ENCODE measurements at regions not wholly inside any gene's neighbourhood (a gene's known extent, or its start where the extent isn't known, plus 50 kb on each side); places are given as distances from the start of the nearest gene placed in this dataset.

DNA sequence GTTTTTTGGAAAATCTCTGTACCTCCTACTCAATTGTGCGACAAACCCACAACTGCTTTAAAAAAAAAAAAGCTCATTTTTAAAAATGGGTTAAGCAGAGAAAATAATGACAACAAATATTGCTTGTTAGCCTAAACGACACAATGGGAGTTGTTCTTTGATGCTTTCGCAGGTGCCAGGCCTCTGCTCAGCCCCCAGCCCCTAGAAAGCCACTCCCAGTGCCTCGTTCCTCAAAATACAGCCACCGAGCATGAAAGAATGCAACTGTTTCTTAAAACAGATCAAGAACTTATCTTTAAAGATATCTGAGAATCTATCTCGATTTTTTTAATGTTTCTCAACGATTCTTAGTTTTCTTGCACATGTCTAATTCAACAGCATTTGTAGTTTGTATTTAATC, 85.2 kb upstream of the PFKP start:
- in situ Hi-C loops (cut with MboI; ENCODE audit: low sequenced_read_pairs), result no loop called here

DNA sequence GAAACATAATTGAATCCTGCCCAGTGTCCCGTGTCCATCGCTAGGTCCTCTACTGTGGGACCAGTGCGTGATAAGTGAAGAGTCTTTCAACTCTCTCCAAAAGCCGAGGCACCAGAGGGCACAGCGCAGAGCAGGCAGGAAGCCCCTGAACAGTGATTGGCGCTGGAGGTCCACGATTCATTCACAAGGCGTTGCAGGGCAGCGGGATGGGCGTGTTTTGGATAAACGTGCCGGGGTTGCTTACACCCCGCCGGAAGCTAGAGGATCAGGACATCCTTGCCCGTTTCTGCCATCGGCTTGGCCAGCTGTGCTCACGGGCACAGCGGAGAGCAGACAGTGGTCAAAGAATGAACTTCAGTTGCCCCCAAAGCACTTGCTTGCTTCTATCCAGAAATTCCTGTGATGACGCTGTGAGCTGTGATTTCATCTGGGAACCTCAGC, 86.0 kb upstream of the PFKP start:
- in situ Hi-C loops (cut with MboI; ENCODE audit: low sequenced_read_pairs), result no loop called here

DNA sequence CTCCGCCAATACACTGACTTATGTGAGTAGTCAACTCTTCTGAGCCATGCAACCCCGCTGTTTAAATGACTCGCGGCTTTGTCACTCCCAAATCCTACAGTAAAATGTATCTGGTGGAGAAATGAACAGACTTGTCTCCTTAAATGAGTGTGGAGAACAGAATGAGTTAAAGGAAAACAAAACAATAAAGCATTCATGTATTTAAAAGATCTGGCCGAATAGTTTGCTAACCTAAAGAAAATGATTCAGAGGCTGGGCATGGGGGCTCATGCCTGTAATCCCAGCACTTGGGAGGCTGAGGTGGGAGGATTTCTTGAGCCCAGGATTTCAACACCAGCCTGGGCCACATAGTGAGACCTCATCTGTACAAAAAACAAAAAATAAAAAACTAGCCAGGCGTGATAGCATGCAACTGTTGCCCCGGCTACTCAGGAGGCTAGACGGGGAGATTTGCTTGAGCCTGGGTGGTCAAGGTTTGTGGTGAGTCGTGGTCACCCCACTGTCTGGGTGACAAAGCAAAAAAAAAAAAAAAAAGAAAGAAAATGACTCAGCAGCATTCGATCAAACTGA, 86.5 kb upstream of the PFKP start:
- in situ Hi-C loops (cut with MboI; ENCODE audit: low sequenced_read_pairs), result no loop called here

DNA sequence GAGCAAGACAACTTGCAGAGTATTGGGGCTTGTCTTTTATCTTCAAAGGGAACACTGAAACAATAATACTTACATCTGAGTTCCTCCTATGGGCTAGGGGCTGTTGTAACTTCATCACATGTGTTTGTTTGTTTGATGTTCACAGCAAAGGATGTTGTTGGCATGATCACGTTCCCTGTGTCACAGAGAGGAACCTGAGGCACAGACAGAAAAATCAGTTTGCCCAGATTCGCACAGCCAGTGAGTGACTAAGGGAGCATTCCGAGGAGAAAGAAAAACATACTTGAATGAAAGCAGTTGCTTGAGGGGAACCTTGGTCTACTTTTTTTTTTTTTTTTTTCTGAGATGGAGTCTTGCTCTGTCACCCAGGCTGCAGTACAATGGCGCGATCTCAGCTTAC, 87.2 kb upstream of the PFKP start:
- in situ Hi-C loops (cut with MboI; ENCODE audit: low sequenced_read_pairs), result no loop called here

DNA sequence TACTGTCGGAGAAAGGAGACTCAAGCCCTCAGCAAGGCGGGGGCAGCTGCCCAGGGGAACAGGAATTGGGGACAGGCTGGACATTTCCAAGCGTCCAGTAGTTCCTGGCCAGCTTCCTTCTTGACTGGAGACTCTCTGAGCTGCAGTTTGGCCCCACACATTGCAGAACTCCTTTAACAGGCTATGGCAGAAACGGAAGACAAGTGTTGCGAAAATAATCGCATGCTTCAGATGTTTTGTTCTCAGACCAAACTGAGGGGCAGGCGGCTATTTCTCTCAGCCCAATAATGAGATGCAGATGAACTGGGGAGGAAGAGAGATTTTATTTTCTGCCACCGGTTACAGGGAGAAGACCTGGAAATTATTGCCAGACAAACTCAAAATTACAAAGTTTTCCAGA, 88.0 kb upstream of the PFKP start:
- in situ Hi-C loops (cut with MboI; ENCODE audit: low sequenced_read_pairs), result no loop called here

DNA sequence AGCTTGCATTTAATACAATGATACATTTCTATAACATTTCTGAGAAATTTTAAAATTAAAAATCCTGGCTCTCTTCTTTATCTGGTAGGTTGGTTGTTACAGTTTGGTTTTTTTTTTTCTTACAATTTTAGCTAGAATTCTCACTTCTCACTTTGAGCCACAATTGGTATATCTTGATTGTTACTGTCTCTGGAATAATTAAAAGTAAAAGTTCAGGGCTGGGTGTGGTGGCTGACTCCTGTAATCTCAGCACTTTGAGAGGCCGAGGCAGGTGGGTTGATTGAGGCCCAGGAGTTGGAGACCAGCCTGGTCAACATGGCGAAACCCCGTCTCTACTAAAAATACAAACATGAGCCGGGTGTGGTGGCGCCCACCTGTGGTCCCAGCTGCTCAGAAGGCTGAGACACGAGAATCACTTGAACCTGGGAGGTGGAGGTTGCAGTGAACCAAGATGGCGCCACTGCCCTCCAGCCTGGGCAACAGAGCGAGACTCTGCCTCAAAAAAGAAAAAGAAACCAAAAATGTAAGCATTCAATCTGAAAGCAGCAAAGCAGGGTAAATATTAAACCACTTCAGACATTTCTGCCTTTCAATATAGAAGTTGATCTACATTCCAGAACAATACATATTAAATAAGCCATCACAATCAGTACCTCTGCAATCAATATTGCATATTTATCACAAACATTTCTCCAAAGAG, 88.6 kb upstream of the PFKP start:
- in situ Hi-C loops (cut with MboI; ENCODE audit: low sequenced_read_pairs), result no loop called here

DNA sequence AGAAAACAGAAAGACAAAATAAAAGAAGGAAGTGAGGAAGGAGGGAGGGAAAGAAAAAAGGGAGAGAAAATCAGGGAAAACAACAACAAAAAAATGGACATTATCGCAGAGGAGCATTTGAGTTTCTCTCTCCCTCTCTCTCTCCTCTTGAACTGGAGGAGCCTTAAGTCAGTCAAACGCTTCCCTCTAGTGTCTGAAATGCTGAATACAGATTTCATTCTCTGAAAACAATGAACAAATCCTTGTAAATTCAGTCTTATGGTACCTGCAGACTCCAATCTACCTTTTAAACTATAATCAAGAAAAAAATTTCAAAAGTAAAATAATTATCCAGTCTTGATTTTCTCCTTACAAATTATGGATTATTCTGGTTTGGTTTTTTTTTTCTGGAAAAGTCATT, 89.2 kb upstream of the PFKP start:
- in situ Hi-C loops (cut with MboI; ENCODE audit: low sequenced_read_pairs), result no loop called here

DNA sequence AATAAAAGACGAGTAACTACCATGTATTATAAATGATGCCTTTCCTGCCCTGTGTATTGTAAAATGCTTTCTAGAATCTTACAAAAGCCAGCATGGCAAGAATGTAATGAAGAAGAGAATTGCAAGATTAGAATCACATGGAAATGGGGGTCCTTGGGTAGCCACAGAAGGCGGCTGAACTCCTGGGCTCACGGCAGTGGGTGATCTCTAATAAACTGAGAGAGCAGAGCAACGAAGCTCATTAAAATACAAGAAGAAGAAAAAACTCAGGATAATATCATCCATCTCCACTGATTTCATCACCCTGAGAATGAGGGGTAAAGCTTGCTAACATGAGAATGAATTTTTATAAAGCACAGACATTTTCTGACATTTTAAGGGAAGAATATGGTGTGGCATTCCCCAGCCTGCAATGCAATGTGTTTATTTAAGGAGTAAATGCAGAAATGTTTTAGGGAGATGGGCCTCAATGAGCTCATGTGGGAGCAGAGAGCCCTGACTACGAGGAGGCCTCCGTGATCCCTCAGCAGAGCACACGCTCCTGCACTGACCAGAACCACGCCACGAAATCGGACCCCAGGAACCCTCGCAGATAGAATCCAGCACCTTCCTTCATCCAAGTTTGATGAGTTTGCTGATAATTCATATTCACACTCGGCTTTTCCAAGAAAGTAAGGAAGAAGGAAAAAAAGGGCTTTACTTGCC, 92.7 kb upstream of the PFKP start:
- in situ Hi-C loops (cut with MboI; ENCODE audit: low sequenced_read_pairs), result no loop called here

DNA sequence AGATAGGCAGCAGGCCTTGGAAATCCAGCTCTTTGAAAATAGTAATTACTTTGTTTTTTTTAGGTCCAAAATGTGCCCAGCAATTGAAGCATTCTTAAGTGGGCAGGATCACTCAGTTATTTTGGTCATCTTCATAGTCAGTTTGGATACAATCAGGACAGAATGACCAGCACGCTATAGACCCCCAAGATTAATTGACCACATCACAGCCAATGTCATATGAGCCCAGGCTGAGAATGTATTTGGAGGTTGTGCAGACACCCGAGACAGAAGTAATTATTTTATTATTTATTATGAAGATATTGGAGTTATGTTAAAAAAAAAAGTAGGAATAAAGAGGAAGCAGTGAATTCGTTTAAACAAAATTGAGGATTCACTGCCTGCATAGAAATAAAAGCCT, 93.3 kb upstream of the PFKP start:
- in situ Hi-C loops (cut with MboI; ENCODE audit: low sequenced_read_pairs), result no loop called here

DNA sequence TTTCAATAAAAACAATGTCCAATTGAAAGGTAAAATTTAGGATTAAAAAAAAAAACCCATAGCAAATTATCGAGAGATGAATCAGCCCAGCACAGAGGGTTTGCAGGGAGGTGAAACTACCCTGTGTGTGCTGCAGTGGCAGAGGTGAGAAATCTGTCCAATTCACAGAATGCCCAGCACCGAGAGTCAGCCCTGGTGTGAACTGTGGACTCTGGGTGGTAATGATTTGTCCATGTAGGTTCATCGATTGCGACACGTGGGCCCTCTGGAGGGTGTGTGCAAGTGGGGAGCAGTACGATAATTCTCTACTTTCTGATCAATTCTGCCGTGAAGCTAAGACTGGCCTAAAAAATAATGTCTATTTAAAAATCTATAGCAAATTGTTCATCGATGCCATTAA, 94.5 kb upstream of the PFKP start:
- in situ Hi-C loops (cut with MboI; ENCODE audit: low sequenced_read_pairs), result no loop called here

DNA sequence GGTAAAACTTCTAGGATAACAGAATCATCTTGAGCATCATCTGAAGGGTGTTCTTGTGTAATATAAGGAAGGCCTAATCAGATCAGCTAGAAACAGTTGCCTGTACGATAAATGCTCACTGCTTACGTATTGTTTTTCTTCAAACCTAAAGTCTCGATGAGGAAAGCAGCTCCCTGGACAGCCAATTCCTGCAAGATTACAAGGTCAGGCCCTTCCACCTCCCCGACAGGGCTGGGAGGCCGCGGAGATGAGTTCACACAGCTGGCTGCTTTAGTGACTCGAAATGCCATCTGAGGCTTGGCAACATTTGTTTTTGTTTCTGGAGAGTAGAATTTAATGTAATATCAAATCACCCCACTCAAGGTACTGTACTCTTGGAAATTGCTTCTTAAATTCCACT, 95.1 kb upstream of the PFKP start:
- in situ Hi-C loops (cut with MboI; ENCODE audit: low sequenced_read_pairs), result no loop called here

DNA sequence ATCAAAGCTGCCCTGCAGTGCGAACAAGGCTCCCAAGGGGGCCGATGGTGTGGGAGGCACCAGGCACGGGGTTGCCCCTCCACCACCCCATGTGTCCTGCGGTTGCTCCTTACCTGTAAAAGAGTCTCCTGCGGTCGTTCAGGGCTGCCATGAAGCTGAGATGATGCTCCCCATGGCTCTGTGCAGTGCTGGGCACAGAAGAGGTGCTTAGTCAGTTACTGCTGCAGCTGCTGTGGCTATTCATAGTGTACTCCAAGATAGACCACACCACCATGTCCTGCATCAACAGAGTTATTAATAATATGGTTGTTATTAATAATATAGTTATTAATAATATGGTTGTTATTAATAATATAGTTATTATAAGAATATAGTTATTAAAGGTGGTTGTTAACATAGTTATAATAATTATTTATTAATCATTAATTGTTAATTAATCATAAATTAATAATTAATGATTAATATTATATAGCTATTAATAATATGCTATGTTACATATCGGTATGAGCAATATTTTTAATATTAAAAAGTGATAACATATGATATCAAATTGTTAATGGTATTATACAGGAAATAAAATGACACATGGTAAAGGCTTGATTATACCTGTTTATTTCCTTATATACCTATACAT, 97.0 kb upstream of the PFKP start:
- in situ Hi-C loops (cut with MboI; ENCODE audit: low sequenced_read_pairs), result no loop called here

DNA sequence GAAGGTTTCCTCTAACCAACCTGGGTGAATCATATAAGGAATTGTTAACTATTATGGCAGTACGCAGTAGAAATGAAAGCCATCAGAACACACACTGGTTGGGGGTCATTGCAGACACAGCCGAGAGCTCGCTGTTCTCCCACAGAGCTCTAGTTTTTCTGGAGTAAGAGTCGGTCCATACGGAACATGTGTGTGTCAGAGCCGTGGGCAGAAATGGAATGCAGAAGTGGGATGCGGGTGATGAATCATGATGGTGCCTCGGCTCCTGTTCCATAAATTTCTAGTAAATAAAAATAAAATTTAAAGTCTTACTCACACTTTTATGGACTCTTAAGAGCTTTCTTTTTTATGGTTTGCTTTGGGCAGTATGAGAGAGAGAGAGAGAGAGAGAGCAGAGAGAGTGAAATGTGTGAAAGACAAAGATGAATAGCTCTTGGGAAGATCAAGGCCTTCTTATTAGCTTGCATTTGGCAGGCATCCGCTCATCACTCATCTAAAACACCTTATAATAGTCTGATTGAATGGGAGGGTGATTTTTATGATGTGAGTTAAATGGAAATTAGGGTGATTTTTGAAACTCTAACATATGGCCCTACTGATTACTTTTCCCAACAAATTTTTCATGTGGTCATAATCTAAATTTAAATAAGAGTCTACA, 98.8 kb upstream of the PFKP start:
- in situ Hi-C loops (cut with MboI; ENCODE audit: low sequenced_read_pairs), result no loop called here

DNA sequence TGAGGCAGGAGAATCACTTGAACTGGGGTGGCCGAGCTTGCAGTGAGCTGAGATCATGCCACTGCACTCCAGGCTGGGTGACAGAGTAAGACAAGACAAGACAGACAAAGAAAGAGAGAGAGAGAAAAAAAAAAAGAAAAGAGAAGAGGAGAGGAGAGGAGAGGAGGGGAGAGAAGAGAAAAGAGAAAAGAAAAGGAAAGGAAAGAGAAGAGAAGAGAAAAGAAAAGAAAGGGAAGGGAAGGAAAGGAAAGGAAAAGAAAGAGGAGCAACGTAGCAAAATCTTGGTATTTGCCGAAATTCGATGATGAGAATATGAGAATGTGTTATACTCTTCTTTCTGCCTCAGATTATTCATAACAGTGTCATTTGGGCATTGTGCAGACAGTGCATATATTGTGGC, 101.2 kb upstream of the PFKP start:
- in situ Hi-C loops (cut with MboI; ENCODE audit: low sequenced_read_pairs), result no loop called here

DNA sequence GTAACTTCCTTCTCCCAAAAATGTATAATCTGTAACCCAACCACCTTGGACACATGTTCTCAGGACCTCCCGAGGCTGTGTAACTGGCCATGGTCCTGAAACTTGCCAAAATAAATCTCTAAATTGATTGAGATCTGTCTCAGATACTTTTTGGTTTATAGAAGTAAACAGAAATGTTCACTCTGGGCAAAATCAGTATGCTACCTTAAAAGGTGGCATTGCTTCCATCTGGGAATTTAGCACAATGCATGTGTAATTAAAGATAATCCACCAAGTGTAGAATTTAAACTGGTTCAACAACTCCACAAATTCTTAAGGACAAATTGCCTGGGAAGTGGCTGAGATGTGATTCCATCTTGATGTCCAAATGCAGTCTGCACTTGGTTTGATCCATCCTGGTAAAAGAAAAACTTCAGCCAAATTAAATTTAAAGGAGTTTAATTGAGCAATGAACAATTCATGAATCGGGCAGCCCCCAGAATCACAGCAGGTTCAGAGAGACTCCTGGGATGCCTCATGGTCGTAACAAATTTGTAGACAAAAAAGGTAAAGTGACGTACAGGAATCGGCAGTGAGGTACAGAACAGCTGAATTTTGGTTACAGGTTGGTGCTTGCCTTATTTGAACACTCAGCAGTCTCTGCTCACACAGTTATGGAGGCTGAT, 102.6 kb upstream of the PFKP start:
- in situ Hi-C loops (cut with MboI; ENCODE audit: low sequenced_read_pairs), result no loop called here

DNA sequence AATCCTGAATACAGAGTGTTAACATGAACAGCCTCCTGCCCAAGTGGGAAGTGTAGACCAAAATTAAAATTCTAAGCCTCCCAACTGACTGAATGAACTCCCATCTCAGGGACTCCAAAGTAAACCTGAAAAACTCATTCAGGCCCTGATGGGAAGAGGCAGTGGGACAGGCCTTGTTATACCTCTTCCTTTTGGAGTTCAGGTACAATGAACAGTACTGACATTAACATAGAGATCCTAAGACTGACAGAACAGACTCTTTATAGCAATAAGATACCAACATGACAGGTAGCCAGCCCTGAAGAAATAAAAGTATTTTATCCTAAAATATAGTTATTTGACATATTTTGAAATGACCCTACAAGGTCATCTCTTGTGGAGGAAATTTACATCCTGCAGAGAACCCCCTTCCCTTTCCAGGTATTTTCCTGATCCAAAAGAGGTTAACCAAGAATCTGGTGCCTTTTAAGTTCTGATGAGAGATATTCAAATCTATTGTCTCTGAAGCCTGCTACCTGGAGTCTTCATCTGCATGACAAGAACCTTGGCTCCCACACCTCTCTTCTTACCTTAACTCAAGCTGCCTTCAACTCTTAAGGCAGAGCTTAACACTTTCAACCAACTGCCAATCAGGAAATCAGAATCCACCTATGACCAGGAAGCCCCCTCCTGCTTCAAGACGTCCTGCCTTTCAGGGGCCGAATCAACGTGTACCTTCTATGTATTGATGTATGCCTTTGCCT, 103.3 kb upstream of the PFKP start:
- in situ Hi-C loops (cut with MboI; ENCODE audit: low sequenced_read_pairs), result no loop called here

DNA sequence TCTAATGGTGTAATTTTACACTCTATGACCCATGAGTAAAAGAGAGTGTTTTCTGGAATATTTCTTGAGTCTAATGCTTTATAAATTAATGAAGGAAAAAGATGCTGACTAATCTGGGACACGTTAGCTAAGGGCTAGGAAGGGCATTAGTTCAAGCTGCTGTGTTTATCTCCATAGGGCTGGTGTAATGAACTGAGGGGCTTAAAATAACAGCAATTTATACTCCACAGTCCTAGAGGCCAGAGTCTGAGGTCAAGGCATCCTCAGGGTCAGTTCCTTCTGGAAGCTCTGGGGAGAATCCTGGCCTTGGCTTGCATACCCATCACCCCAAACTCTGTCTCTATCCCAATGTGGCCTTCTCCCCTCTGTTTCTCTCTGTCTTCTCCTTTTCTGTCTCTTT, 105.2 kb upstream of the PFKP start:
- in situ Hi-C loops (cut with MboI; ENCODE audit: low sequenced_read_pairs), result no loop called here

DNA sequence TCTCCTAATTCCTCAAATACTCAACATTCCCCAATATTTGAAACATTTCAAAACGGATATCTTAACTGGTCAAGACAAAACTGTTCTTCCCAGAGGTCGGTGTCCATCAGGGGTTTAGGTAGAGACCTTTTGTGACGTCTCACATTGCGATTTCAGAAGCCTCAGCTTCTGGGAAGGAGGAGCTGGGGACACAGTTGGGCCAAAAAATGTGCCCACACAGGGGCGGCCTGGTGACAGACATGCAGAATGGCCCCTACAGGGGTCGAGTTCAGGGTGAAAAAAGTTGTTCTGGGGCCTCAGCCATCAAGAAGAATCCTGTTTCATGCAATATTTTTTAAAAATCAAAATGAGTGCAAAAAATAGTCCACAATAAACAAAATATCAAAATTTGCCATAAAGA, 108.7 kb upstream of the PFKP start:
- in situ Hi-C loops (cut with MboI; ENCODE audit: low sequenced_read_pairs), result no loop called here

DNA sequence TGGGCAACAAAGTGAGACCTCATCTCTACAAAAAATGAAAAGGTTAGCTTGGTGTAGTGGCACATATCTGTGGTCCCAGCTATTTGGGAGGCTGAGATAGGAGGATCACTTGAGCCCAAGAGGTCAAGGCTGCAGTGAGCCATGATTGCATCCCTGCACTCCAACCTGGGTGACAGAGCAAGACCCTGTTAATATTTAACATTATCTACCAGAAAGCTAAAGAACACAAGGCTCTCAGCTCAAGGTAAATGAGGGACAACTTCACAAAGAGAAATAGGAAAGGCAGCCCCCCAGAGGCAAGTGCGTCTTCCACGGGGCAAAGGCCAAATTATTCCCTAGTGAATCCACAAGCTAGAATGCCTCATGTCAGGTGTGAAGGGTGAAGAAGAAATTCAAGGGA, 109.6 kb upstream of the PFKP start:
- in situ Hi-C loops (cut with MboI; ENCODE audit: low sequenced_read_pairs), result no loop called here

DNA sequence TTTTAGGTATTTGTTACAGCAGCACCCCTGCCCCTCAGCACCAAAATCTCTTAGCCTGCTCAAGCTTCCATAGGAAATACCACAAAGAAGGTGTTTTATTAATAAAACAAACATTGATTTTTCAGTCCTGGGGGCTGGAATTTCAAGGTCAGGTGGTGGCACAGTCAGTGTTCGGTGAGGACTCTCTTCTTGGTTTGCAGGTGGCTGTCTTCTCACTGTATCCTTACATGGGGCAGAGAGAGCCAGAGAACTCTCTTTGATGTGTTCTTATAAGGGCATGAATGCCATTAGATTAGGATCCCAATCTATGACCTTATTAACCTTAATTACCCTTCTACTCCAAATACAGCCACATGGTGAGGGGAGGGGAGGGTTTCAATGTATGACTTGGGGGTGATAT, 112.3 kb upstream of the PFKP start:
- in situ Hi-C loops (cut with MboI; ENCODE audit: low sequenced_read_pairs), result no loop called here
